Aorta (tissue), 5 donors: ENCODE measurements at regions not wholly inside any gene's neighbourhood (a gene's known extent, or its start where the extent isn't known, plus 50 kb on each side); places are given as distances from the start of the nearest gene placed in this dataset.

Experiments
- ATAC-seq: fragments of 200-7000 bp; cut with Tn5 transposase; one replicate; pipeline ENCODE4 v1.9.1; 2022; ENCODE audit warnings: moderate library complexity; ENCODE audit not compliant: low FRiP score
- DNase-seq, 2 donors: peaks; one replicate each; pipeline ENCODE4 v3.0.0-alpha.2; 2020
- H3K27ac ChIP-seq, 2 donors: one replicate each; pipeline ENCODE4 v1.5.1; 2013; ENCODE audit warnings: low read length in 2 of 2, mild to moderate bottlenecking in 2 of 2, moderate library complexity in 2 of 2, control low read depth in 1 of 2, inconsistent platforms in 1 of 2, low read depth in 1 of 2
- H3K27me3 ChIP-seq, 2 donors: one replicate each; pipeline ENCODE4 v1.6.1; 2013; ENCODE audit warnings: control low read depth in 1 of 2, low read length in 1 of 2, mild to moderate bottlenecking in 1 of 2, moderate library complexity in 1 of 2; ENCODE audit not compliant: insufficient read depth in 2 of 2, control insufficient read depth in 1 of 2
- H3K36me3 ChIP-seq, 2 donors: one replicate each; pipeline ENCODE4 v1.6.1; 2013; ENCODE audit warnings: control low read depth in 1 of 2, low read length in 1 of 2, mild to moderate bottlenecking in 1 of 2; ENCODE audit not compliant: insufficient read depth in 2 of 2, control insufficient read depth in 1 of 2
- H3K4me1 ChIP-seq, 2 donors: one replicate each; pipeline ENCODE4 v1.6.1; 2013; ENCODE audit warnings: low read length in 2 of 2, control low read depth in 1 of 2, mild to moderate bottlenecking in 1 of 2, moderate library complexity in 1 of 2; ENCODE audit not compliant: insufficient read depth in 2 of 2, control insufficient read depth in 1 of 2
- H3K4me3 ChIP-seq, 2 donors: one replicate each; pipeline ENCODE4 v1.5.1; 2013; ENCODE audit warnings: low read length in 2 of 2, control low read depth in 1 of 2, mild to moderate bottlenecking in 1 of 2
- H3K9me3 ChIP-seq: one replicate; pipeline ENCODE4 v1.6.1; 2013; ENCODE audit warnings: mild to moderate bottlenecking, low read length; ENCODE audit not compliant: control insufficient read depth
- WGBS, 2 donors: extraction: QIAGEN DNeasy Blood & Tissue Kit; methylation state at CpG; one replicate each; pipeline ENCODE4 v1.1.7; 2013; 5-methylcytosine and 5-hydroxymethylcytosine counted together
- intact Hi-C, 2 donors: fragments of 100-400 bp; cut with DNase I; formaldehyde crosslinking; loops; one replicate each; pipeline versions ENCODE4 v1.14.2 to v1.15.0; 2022
- donor health status: healthy with polysubstance abuse.
- donor health status: Bipolar disorder and iron deficiency.
- donor health status: DM: no; HTN: no; CAD: no.
- donor health status: DM: no; HTN: no; CAD: no.
- donor health status: DM: yes; HTN: yes; CAD: no.

- Histone ChIP-seq H3K9me3 (no peaks in the 10 kb centered on the region), H3K36me3 (no peaks in the 10 kb centered on the region), H3K4me3 (no peak overlapping the region), H3K27me3 (no peaks in the 10 kb centered on the region), H3K4me1 (no peaks in the 10 kb centered on the region), H3K27ac (no peak overlapping the region)
- DNase-seq (no peak), ATAC-seq (no peak)
- intact Hi-C loops: no loop called here
- WGBS, 2 donors: 81 to 84% methylated on average over 4 of the region's 4 CpGs
Observed at GRCh38 chr17:33686171-33686570, 393.1 kb upstream of the ASIC2 start.

DNA sequence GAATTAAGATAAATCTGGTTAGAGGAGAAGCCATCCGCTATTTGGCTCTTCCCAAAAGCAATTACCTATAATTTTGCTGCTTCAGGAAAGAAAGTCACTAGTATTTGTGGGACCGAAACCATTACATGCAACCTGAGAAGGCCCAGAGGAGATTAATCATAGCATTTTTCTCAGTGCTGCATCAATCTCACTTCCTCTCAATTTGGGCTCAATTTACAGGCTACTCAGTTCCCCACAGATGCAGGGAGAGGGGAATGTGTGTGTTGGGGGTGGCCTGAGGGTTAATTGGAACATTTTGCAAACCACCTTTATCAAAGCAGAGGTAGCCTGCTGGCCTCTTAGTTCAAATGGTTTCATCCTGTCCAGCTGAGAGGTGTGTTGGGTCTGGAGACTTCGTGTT lies 394.7 kb upstream of the ASIC2 start:
- intact Hi-C loops: no loop called here
- Histone ChIP-seq H3K36me3 (no peaks in the 10 kb centered on the region), H3K9me3 (no peaks in the 10 kb centered on the region), H3K4me1 (no peaks in the 10 kb centered on the region), H3K27ac (no peak overlapping the region), H3K27me3 (no peaks in the 10 kb centered on the region), H3K4me3 (no peak overlapping the region)
- 68 to 79% methylated on average over 3 of the region's 3 CpGs for WGBS, 2 donors
- no peak for DNase-seq
- no peak for ATAC-seq

DNA sequence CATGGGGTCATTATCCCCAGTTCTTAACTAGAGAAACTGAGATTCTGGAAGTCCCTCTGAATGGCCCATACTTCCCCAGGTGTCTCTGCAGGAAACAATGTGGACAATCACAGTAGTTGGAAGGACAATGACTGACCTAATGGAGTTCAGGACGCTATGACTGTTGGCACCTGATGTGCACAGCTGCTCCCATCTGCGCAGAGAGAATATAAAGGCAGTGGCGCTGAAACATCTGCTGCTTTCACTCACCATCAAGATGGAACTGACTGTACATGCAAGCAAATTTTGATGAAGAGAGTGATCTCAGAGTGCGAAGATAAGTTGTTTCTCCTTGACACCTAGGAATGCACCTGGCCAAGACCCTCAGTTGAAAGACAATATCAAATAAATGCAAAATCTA lies 395.7 kb upstream of the ASIC2 start:
- H3K27me3 ChIP-seq: no peaks in the 10 kb centered on the region
- intact Hi-C loops: no loop called here

GRCh38 chr17:33689725-33690124 lies 396.6 kb upstream of the ASIC2 start:
- 62 to 74% methylated on average over 2 of the region's 2 CpGs for WGBS, 2 donors
- intact Hi-C loops: no loop called here
- Histone ChIP-seq H3K27me3 (no peaks in the 10 kb centered on the region), H3K4me3 (no peak overlapping the region), H3K27ac (no peak overlapping the region), H3K4me1 (no peaks in the 10 kb centered on the region), H3K36me3 (no peaks in the 10 kb centered on the region), H3K9me3 (no peaks in the 10 kb centered on the region)
- DNase-seq (no peak), ATAC-seq (no peak)

More for the DNA sequence above, 395.7 kb upstream of the ASIC2 start:
- H3K9me3 ChIP-seq: no peaks in the 10 kb centered on the region
- no peaks in the 10 kb centered on the region for H3K4me1 ChIP-seq
- no peak for DNase-seq
- no peak for ATAC-seq
- H3K36me3 ChIP-seq: no peaks in the 10 kb centered on the region
- no peak overlapping the region for H3K4me3 ChIP-seq
- 87 to 90% methylated on average over 4 of the region's 4 CpGs for WGBS, 2 donors
- H3K27ac ChIP-seq: no peak overlapping the region

DNA sequence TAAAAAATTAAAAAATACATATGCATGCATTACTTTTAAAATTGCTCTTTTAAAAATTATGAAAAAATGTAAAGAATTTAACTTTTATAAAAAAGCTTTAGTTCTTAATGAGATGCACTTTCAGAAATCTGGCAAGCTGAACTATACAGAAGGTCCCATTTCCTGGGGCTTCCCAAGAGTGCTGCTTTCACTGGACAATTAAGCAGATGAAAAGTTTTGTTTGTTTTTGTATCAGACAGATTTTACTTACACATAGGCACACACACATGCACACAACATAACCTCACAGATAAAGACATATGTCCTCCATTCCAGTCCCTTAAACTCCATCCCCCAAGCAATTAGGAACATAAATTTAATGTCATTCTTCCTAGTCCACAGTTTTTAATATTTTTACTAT lies 402.3 kb upstream of the ASIC2 start:
- no peak overlapping the region for H3K4me3 ChIP-seq
- no peaks in the 10 kb centered on the region for H3K36me3 ChIP-seq
- no peak for ATAC-seq
- intact Hi-C loops: no loop called here
- no peak overlapping the region for H3K27ac ChIP-seq
- no peaks in the 10 kb centered on the region for H3K9me3 ChIP-seq
- H3K27me3 ChIP-seq: no peaks in the 10 kb centered on the region
- no peaks in the 10 kb centered on the region for H3K4me1 ChIP-seq
- no peak for DNase-seq

GRCh38 chr17:33696102-33696501 lies 403.0 kb upstream of the ASIC2 start:
- Histone ChIP-seq H3K36me3 (no peaks in the 10 kb centered on the region), H3K27ac (no peak overlapping the region), H3K9me3 (no peaks in the 10 kb centered on the region), H3K4me1 (no peaks in the 10 kb centered on the region), H3K4me3 (no peak overlapping the region), H3K27me3 (no peaks in the 10 kb centered on the region)
- WGBS, 2 donors: 7 to 8% methylated on average over 6 of the region's 6 CpGs
- intact Hi-C loops: no loop called here
- ATAC-seq (no peak), DNase-seq (no peak)

DNA sequence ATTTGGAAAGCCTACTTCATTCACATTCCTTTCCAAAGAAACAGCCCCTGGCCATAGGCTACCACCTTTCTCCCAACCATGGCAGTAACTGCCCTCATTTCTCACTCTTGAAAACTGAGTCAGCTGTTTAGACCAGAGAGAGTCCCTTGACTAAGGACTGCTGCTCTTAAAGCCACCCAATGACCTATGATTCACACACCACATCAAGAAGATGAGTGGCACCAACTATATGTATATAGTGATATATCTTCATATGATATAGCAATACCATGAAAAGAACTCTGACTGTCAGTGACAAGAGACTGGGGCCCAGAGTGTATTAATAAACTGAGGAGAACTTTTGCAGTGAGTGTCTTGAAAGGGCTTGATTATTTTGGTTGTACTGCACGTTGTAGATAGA lies 404.5 kb upstream of the ASIC2 start:
- 57 to 64% methylated on average over 1 of the region's 1 CpG for WGBS, 2 donors
- ATAC-seq: no peak

DNA sequence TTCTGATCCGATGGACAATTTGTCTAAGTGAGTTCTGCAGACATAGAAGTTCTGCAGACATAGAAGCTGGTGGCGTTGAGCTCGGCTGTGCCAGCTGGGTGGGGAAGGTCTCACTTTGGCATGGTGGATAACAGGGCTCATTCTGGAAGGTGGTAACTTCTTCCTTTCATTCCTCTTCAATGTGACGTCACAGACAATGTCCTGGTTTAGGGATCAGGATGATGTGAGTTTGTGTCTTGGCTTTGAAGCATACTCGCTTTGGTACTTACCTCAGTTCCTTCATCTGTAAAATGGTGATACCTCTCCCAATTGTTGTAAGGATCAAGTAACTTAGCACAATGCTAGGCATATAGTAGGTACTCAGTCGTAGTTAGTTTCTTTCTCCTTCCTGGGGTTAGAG lies 408.8 kb upstream of the ASIC2 start:
- intact Hi-C loops: no loop called here
- no peak for ATAC-seq
- no peaks in the 10 kb centered on the region for H3K9me3 ChIP-seq
- 83 to 86% methylated on average over 6 of the region's 6 CpGs for WGBS, 2 donors
- no peaks in the 10 kb centered on the region for H3K27me3 ChIP-seq
- no peak for DNase-seq
- no peaks in the 10 kb centered on the region for H3K4me1 ChIP-seq
- H3K4me3 ChIP-seq: no peak overlapping the region
- no peaks in the 10 kb centered on the region for H3K36me3 ChIP-seq
- no peak overlapping the region for H3K27ac ChIP-seq

More for the DNA sequence above, 404.5 kb upstream of the ASIC2 start:
- Histone ChIP-seq H3K4me1 (no peaks in the 10 kb centered on the region), H3K27ac (no peak overlapping the region), H3K9me3 (no peaks in the 10 kb centered on the region), H3K27me3 (no peaks in the 10 kb centered on the region), H3K36me3 (no peaks in the 10 kb centered on the region), H3K4me3 (no peak overlapping the region)
- DNase-seq: no peak
- intact Hi-C loops: no loop called here

GRCh38 chr17:33704856-33705255 lies 411.8 kb upstream of the ASIC2 start:
- Histone ChIP-seq H3K9me3 (no peaks in the 10 kb centered on the region), H3K4me3 (no peak overlapping the region), H3K36me3 (no peaks in the 10 kb centered on the region), H3K27ac (no peak overlapping the region), H3K4me1 (no peaks in the 10 kb centered on the region), H3K27me3 (no peaks in the 10 kb centered on the region)
- ATAC-seq (no peak), DNase-seq (no peak)
- intact Hi-C loops: no loop called here
- 67 to 75% methylated on average over 2 of the region's 2 CpGs for WGBS, 2 donors
